Naive thymus-derived CD8-positive, alpha-beta T cell (primary cell): ENCODE measurements at regions not wholly inside any gene's neighbourhood (a gene's known extent, or its start where the extent isn't known, plus 50 kb on each side); places are given as distances from the start of the nearest gene placed in this dataset.

ENCODE experiments used
- ATAC-seq, 2 donors: fragments of 150-1000 bp; cut with Tn5 transposase in 1 of 2; sonication (Bioruptor Pico), chemical (Tn5 transposase) in 1 of 2; 1 replicate in 1 of 2; 2 replicates in 1 of 2; pipeline ENCODE4 v1.10.0; 2021; ENCODE audit warnings: mild to moderate bottlenecking in 2 of 2, moderate library complexity in 2 of 2
- POLR2A ChIA-PET: fragments of 350-600 bp; sonication (Branson Sonifier 250); formaldehyde crosslinking; loops from one replicate; lab custom pipeline; 2021; ENCODE audit warnings: antibody characterized with exemption; lab: Charles Lee
- DNase-seq, 10 donors: peaks; one replicate each; pipeline versions ENCODE4 v3.0.0 to v3.0.0-alpha.2; 2020 to 2022
- H3K27ac Mint-ChIP-seq, 10 donors: one replicate each; pipeline ENCODE4 v1.8.0; 2020 to 2022; ENCODE audit warnings: mild to moderate bottlenecking in 10 of 10, mixed read lengths in 10 of 10, moderate library complexity in 4 of 10, inconsistent platforms in 1 of 10
- H3K27me3 Mint-ChIP-seq, 5 donors: one replicate each; pipeline ENCODE4 v1.8.0; 2021 to 2022; ENCODE audit warnings: mixed read lengths in 5 of 5
- H3K36me3 Mint-ChIP-seq, 3 donors: one replicate each; pipeline ENCODE4 v1.8.0; 2020 to 2022; ENCODE audit warnings: mixed read lengths in 3 of 3, mild to moderate bottlenecking in 2 of 3, inconsistent platforms in 1 of 3
- H3K4me1 Mint-ChIP-seq, 4 donors: one replicate each; pipeline ENCODE4 v1.8.0; 2021 to 2022; ENCODE audit warnings: mixed read lengths in 4 of 4
- H3K4me3 Mint-ChIP-seq, 10 donors: one replicate each; pipeline ENCODE4 v1.8.0; 2020 to 2022; ENCODE audit warnings: mild to moderate bottlenecking in 10 of 10, mixed read lengths in 10 of 10, moderate library complexity in 6 of 10, inconsistent platforms in 1 of 10
- H3K9me3 Mint-ChIP-seq, 9 donors: one replicate each; pipeline ENCODE4 v1.8.0; 2020 to 2022; ENCODE audit warnings: mixed read lengths in 9 of 9, mild to moderate bottlenecking in 3 of 9, inconsistent platforms in 1 of 9, moderate library complexity in 1 of 9

GRCh38 chr2:46842876-46843275 is 72.7 kb downstream of the MCFD2 start:
- no peaks in the 10 kb centered on the region for H3K36me3 Mint-ChIP-seq
- peaks cover 0 to 6% (median 3%) of the 10 kb centered on the region in 4 donors for H3K4me1 Mint-ChIP-seq
- no peaks in the 10 kb centered on the region for H3K9me3 Mint-ChIP-seq
- DNase-seq (no peak), ATAC-seq (no peak)
- H3K27ac Mint-ChIP-seq = no peak overlapping the region
- H3K4me3 Mint-ChIP-seq = no peak overlapping the region
- H3K27me3 Mint-ChIP-seq = peaks cover 0 to 12% (median 4%) of the 10 kb centered on the region in 5 donors
- POLR2A ChIA-PET = no interaction called here

DNA sequence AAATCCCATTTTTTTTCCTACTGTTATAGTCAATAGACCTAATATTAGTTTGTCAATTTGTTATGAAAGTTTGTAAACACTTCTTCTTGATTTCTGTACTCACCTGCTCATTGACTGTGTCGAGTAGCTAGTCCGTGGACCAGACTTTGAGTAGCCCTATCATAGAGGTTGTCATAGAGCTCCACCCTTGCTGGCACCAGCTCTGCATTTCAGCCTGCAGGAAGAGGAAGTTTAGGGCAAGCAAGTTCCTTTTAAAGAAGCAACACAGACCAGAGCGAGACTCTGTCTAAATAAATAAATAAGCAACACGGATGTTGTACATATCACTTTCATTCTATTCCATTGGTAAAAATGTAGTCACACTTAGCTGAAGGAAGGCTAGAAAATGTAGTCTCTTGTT is 74.0 kb downstream of the MCFD2 start:
- no peak for ATAC-seq
- no peak overlapping the region for H3K4me3 Mint-ChIP-seq
- peaks cover 0 to 6% (median 3%) of the 10 kb centered on the region in 4 donors for H3K4me1 Mint-ChIP-seq
- peaks cover 0 to 12% (median 4%) of the 10 kb centered on the region in 5 donors for H3K27me3 Mint-ChIP-seq
- H3K9me3 Mint-ChIP-seq = no peaks in the 10 kb centered on the region
- no peak for DNase-seq
- POLR2A ChIA-PET = no interaction called here
- peak overlapping the region in 1 of 10 donors; percentile 79 for H3K27ac Mint-ChIP-seq
- no peaks in the 10 kb centered on the region for H3K36me3 Mint-ChIP-seq

GRCh38 chr2:46839045-46839444 is 76.6 kb downstream of the MCFD2 start:
- H3K4me3 Mint-ChIP-seq = no peak overlapping the region
- ATAC-seq = no peak
- H3K9me3 Mint-ChIP-seq = no peaks in the 10 kb centered on the region
- H3K27ac Mint-ChIP-seq = no peak overlapping the region
- POLR2A ChIA-PET = no interaction called here
- DNase-seq = no peak
- peaks cover 0 to 6% (median under 1%) of the 10 kb centered on the region in 4 donors for H3K4me1 Mint-ChIP-seq
- H3K36me3 Mint-ChIP-seq = no peaks in the 10 kb centered on the region
- H3K27me3 Mint-ChIP-seq = peaks cover 0 to 3% (median 0%) of the 10 kb centered on the region in 5 donors

- no peak overlapping the region for H3K27ac Mint-ChIP-seq
- DNase-seq = no peak
- H3K4me3 Mint-ChIP-seq = no peak overlapping the region
- peaks cover 0 to 3% (median 0%) of the 10 kb centered on the region in 9 donors for H3K9me3 Mint-ChIP-seq
- H3K4me1 Mint-ChIP-seq = peaks cover 0 to 6% (median 0%) of the 10 kb centered on the region in 4 donors
- no peak for ATAC-seq
- H3K36me3 Mint-ChIP-seq = no peaks in the 10 kb centered on the region
- H3K27me3 Mint-ChIP-seq = peaks cover 0 to 3% (median 0%) of the 10 kb centered on the region in 5 donors
- POLR2A ChIA-PET = no interaction called here
Observed at GRCh38 chr2:46837704-46838103, 77.9 kb downstream of the MCFD2 start.

DNA sequence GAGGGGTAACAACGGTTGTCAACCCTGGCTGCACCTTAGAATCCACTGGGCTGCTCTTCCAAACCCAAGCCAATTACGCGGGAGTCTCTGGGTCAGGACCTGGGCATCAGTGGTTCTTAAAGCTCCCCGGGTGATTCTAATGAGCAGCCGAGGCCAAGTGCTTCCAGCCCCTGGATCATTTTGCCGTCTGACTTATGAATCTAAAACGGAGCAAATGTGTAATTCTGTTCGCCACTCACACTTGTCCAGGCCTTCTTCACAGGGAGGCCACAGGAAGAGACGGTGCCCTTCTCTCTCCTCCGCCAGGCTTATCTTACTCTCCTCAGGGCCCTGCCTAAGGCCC is 78.5 kb downstream of the MCFD2 start:
- Mint-ChIP-seq H3K4me1 (peaks cover 0 to 5% (median 0%) of the 10 kb centered on the region in 4 donors), H3K4me3 (no peak overlapping the region), H3K9me3 (peaks cover 0 to 3% (median 0%) of the 10 kb centered on the region in 9 donors), H3K27me3 (peaks cover 0 to 4% (median 0%) of the 10 kb centered on the region in 5 donors), H3K36me3 (no peaks in the 10 kb centered on the region), H3K27ac (no peak overlapping the region)
- no peak for DNase-seq
- POLR2A ChIA-PET = no interaction called here
- no peak for ATAC-seq

- peaks cover 0 to 1% (median 0%) of the 10 kb centered on the region in 4 donors for H3K4me1 Mint-ChIP-seq
- H3K27ac Mint-ChIP-seq = peak overlapping the region in 1 of 10 donors; percentile 12
- peaks cover 0 to 4% (median 0%) of the 10 kb centered on the region in 5 donors for H3K27me3 Mint-ChIP-seq
- no peak overlapping the region for H3K4me3 Mint-ChIP-seq
- no peak for ATAC-seq
- POLR2A ChIA-PET = no interaction called here
- peaks cover 0 to 3% (median 0%) of the 10 kb centered on the region in 9 donors for H3K9me3 Mint-ChIP-seq
- DNase-seq = no peak
- no peaks in the 10 kb centered on the region for H3K36me3 Mint-ChIP-seq
Observed at GRCh38 chr2:46836295-46837111, 79.1 kb downstream of the MCFD2 start.

DNA sequence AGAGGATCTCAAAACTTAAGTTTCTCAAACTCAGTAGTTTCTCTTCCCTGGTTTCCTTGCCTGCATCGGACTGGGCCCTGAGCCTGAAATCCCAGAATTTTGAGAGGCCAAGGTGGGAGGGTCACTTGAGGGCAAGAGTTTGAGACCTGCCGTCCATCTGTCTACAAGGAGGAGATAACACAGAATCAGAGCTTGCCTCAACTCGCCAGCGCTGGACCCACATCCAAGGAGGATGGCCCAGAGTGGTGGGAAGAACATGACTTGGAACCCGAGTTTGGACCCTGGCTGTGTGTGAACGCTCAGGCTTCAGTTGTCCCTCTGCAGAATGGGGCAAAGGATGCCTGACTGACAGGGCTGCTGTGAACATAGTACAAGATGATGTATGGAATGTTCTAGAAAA is 80.1 kb downstream of the MCFD2 start:
- peaks cover 0 to 4% (median 0%) of the 10 kb centered on the region in 9 donors for H3K9me3 Mint-ChIP-seq
- H3K4me1 Mint-ChIP-seq = no peaks in the 10 kb centered on the region
- DNase-seq (no peak), ATAC-seq (no peak)
- no peak overlapping the region for H3K27ac Mint-ChIP-seq
- no peak overlapping the region for H3K4me3 Mint-ChIP-seq
- POLR2A ChIA-PET = no interaction called here
- H3K36me3 Mint-ChIP-seq = no peaks in the 10 kb centered on the region
- peaks cover 0 to 4% (median 0%) of the 10 kb centered on the region in 5 donors for H3K27me3 Mint-ChIP-seq

- no peak overlapping the region for H3K27ac Mint-ChIP-seq
- POLR2A ChIA-PET = no interaction called here
- H3K27me3 Mint-ChIP-seq = peaks cover 0 to 13% (median 3%) of the 10 kb centered on the region in 5 donors
- H3K4me1 Mint-ChIP-seq = no peaks in the 10 kb centered on the region
- ATAC-seq = no peak
- no peak overlapping the region for H3K4me3 Mint-ChIP-seq
- H3K36me3 Mint-ChIP-seq = peaks cover 0 to 3% (median 0%) of the 10 kb centered on the region in 3 donors
- DNase-seq = no peak
- peaks cover 0 to 13% (median 3%) of the 10 kb centered on the region in 9 donors for H3K9me3 Mint-ChIP-seq
Observed at GRCh38 chr2:46832543-46832942, 83.1 kb downstream of the MCFD2 start.

- POLR2A ChIA-PET = no interaction called here
- H3K27ac Mint-ChIP-seq = no peak overlapping the region
Observed at GRCh38 chr2:46831869-46832265, 83.7 kb downstream of the MCFD2 start.

DNA sequence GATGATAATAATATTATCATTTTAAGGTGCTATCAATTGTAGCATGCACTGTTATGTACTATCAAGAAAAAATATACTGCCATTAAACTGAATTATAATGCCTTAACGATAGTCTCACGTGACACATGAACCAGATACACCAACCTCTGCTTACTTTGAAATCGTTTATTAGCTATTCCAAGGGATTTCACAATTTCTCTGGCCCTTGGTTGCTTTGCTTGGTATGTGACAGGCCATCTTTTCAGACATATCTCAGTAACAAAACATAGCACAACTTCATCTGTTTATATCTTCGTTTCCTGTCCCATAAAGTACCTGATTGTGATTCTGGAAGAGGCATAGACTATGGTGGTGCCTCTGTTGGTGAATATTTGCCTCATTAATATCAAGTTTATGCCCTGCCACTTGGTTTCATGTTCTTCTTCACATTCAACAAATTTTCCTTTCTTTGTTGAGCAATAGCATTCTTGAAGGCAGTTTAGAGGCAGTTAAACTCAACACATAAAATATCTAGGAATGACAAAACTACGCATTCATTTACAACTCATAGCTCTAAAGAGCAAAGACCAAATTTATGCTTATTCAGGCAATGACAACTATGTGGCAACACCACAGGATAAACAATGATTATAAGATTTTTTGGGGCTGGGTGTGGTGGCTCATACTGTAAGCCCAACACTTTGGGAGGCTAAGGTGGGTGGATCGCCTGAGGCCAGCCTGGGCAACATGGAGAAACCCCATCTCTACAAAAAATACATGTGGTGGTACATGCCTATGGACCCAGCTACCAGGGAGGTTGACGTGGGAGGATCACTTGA is 84.3 kb downstream of the MCFD2 start:
- ATAC-seq (no peak), DNase-seq (no peak)
- Mint-ChIP-seq H3K36me3 (peaks cover 0 to 3% (median 0%) of the 10 kb centered on the region in 3 donors), H3K27me3 (peaks cover 0 to 20% (median 7%) of the 10 kb centered on the region in 5 donors), H3K4me1 (no peaks in the 10 kb centered on the region), H3K4me3 (no peak overlapping the region), H3K27ac (no peak overlapping the region), H3K9me3 (peaks cover 0 to 13% (median 3%) of the 10 kb centered on the region in 9 donors)
- POLR2A ChIA-PET = no interaction called here

More at GRCh38 chr2:46831869-46832265, 83.7 kb downstream of the MCFD2 start:
- Mint-ChIP-seq H3K4me1 (no peaks in the 10 kb centered on the region), H3K4me3 (no peak overlapping the region), H3K9me3 (peaks cover 0 to 13% (median 3%) of the 10 kb centered on the region in 9 donors), H3K27me3 (peaks cover 0 to 19% (median 6%) of the 10 kb centered on the region in 5 donors), H3K36me3 (peaks cover 0 to 3% (median 0%) of the 10 kb centered on the region in 3 donors)
- DNase-seq (no peak), ATAC-seq (no peak)

- ATAC-seq (no peak), DNase-seq (no peak)
- peaks cover 0 to 13% (median 3%) of the 10 kb centered on the region in 9 donors for H3K9me3 Mint-ChIP-seq
- no peak overlapping the region for H3K4me3 Mint-ChIP-seq
- H3K27me3 Mint-ChIP-seq = peaks cover 0 to 20% (median 9%) of the 10 kb centered on the region in 5 donors
- H3K4me1 Mint-ChIP-seq = no peaks in the 10 kb centered on the region
- H3K36me3 Mint-ChIP-seq = peaks cover 0 to 3% (median 0%) of the 10 kb centered on the region in 3 donors
- POLR2A ChIA-PET = no interaction called here
- H3K27ac Mint-ChIP-seq = no peak overlapping the region
Observed at GRCh38 chr2:46829231-46829995, 86.2 kb downstream of the MCFD2 start.

DNA sequence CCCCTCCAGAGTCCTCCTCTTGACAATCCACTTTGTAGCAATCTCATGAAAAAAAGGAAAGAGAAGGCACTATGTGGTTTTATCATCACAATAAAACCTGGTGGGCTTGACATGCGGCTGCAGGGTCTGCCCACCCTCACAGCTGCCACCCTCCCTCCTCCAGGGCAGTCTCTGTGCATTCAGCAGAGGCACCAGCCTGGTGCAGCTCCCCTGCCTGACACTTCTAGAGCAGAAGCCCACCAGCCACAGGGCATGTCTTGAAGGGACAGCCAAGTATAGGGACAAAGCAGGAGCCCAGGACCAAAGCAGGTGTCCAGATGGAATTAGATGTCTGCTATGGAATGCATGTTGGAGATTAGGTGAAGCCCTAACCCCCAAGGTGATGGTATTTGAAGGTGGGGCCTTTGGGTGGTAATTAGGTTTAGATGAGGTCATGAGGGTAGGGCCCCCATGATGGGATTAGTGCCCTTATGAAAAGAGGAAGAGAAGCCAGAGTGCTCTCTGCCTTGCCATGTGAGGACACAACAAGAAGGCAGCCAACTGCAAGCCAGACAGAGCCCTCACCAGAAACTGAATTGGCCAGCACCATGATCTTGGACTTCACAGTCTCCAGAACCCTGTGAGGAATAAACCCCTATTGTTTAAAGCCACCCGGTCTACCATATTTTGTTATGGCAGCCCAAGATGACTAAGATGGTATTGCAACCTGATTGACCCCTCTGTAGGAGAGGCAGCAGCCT is 86.9 kb downstream of the MCFD2 start:
- no peak overlapping the region for H3K4me3 Mint-ChIP-seq
- POLR2A ChIA-PET = no interaction called here
- no peaks in the 10 kb centered on the region for H3K4me1 Mint-ChIP-seq
- ATAC-seq (no peak), DNase-seq (no peak)
- H3K27ac Mint-ChIP-seq = no peak overlapping the region
- H3K9me3 Mint-ChIP-seq = peaks cover 0 to 13% (median 3%) of the 10 kb centered on the region in 9 donors
- H3K36me3 Mint-ChIP-seq = peaks cover 0 to 3% (median 0%) of the 10 kb centered on the region in 3 donors
- H3K27me3 Mint-ChIP-seq = peaks cover 0 to 20% (median 9%) of the 10 kb centered on the region in 5 donors
